ENCODE measurements at regions not wholly inside any gene's neighbourhood (a gene's known extent, or its start where the extent isn't known, plus 50 kb on each side); places are given as distances from the start of the nearest gene placed in this dataset.
A peak's percentile ranks its signal among the peaks of the same experiment; 100 is the strongest.

- H4K91ac ChIP-seq (ENCODE audit: insufficient read depth, low read depth, low read length) = peak overlapping the region; percentile 75; the same call in 1 of the 2 replicates
- no peaks in the 10 kb centered on the region for H3K9me3 ChIP-seq (ENCODE audit: control insufficient read depth, insufficient read depth, low read length)
- no peak overlapping the region for H3K9ac ChIP-seq (ENCODE audit: low read depth, low read length)
- no peak overlapping the region for H4K8ac ChIP-seq (ENCODE audit: low read depth in 2 of 2, low read length in 2 of 2)
- BruUV-seq (replicated peaks) = no TSS peak
- H2AK5ac ChIP-seq (ENCODE audit: low read depth, low read length) = peak overlapping the region; percentile 95
- TF ChIP-seq MAFK (IDR thresholded peaks at IDR 0.05; ENCODE audit: low read depth, low read length) = no peak
- no peak overlapping the region for H3K23ac ChIP-seq (ENCODE audit: low read depth, low read length)
- DNase-seq = no peak
- peaks cover 10% of the 10 kb centered on the region; the same call in 1 of the 2 replicates for H3K9me1 ChIP-seq (ENCODE audit: insufficient read depth, low read length)
- peak overlapping the region; percentile 61; the same call in 1 of the 3 replicates for H2BK15ac ChIP-seq (ENCODE audit: low read depth, low read length)
- H2BK120ac ChIP-seq (ENCODE audit: low read depth, low read length) = peak overlapping the region; percentile 75
- peak overlapping the region; percentile 83 for H3K4ac ChIP-seq (ENCODE audit: low read depth, low read length)
- no peak overlapping the region for H3K4me2 ChIP-seq (ENCODE audit: low read depth, low read length)
- H3K4me3 ChIP-seq (ENCODE audit: insufficient read depth, low read depth, low read length) = no peak overlapping the region
- in situ Hi-C loops (cut with MboI; ENCODE audit: low sequenced_read_pairs) (no loop called here), intact Hi-C loops (cut with micrococcal nuclease) (no loop called here), dilution Hi-C loops (cut with HindIII; ENCODE audit: low sequenced_read_pairs, unreplicated experiment) (no loop called here)
- CTCF ChIA-PET = no interaction called here
- no peak for ATAC-seq (ENCODE audit: low read depth)
- peak overlapping the region; percentile 35; the same call in 1 of the 2 replicates for H4K5ac ChIP-seq (ENCODE audit: low read depth, low read length)
- H3K14ac ChIP-seq (replicated peaks; ENCODE audit: low read depth, low read length) = peak overlapping the region; percentile 44; the same call in 1 of the 2 replicates
- no peaks in the 10 kb centered on the region for H3K27me3 ChIP-seq (ENCODE audit: control insufficient read depth, insufficient read depth, low read length)
- H3K79me1 ChIP-seq (ENCODE audit: low read depth in 1 of 2, low read length in 2 of 2) = peaks cover 0 to 12% of the 10 kb centered on the region in 2 experiments; a peak in 2 of 4 replicates
- no peaks in the 10 kb centered on the region for H3K36me3 ChIP-seq (ENCODE audit: control insufficient read depth, insufficient read depth, low read length)
- no peak overlapping the region for H2AFZ ChIP-seq (replicated peaks; ENCODE audit: low read length, poor library complexity)
- H4K20me1 ChIP-seq (ENCODE audit: insufficient read depth, low read length) = no peaks in the 10 kb centered on the region
- H2BK20ac ChIP-seq (ENCODE audit: low read depth, low read length) = peak overlapping the region; percentile 55
- WGBS, 2 experiments (ENCODE audit: extremely low coverage in 2 of 2, insufficient read length in 1 of 2) = 90% methylated on average over 8 of the region's 20 CpGs; no CpG with 5 or more reads in 1 of the 2 experiments
- H3K4me1 ChIP-seq (ENCODE audit: control insufficient read depth, insufficient read depth, low read length) = peaks cover 15% of the 10 kb centered on the region; the same call in 1 of the 2 replicates
- H2AK9ac ChIP-seq (replicated peaks; ENCODE audit: low read depth, low read length, poor library complexity) = no peak overlapping the region
- H2BK5ac ChIP-seq (ENCODE audit: low read depth, low read length, poor library complexity, severe bottlenecking) = no peak overlapping the region
- H3K18ac ChIP-seq (ENCODE audit: low read depth, low read length) = peak overlapping the region; percentile 59; the same call in 1 of the 2 replicates
- H3K27ac ChIP-seq (ENCODE audit: insufficient read depth, low read length) = no peak overlapping the region
- H3K56ac ChIP-seq (ENCODE audit: extremely low read depth, insufficient read depth, low read length) = no peak overlapping the region
- POLR2A ChIA-PET (ENCODE audit: unreplicated experiment) = no interaction called here
Measured at GRCh38 chr16:29314292-29314934, 92.1 kb downstream of the NPIPB11 start.

All from IMR-90 (cell line).